HG02938 (cell line): ENCODE measurements at regions not wholly inside any gene's neighbourhood (a gene's known extent, or its start where the extent isn't known, plus 50 kb on each side); places are given as distances from the start of the nearest gene placed in this dataset.
"Not testable (repeated sequence)": the region's sequence is repeated elsewhere in the genome, so short reads cannot be mapped to it uniquely, and the experiment has no call there.

Experiments
- ATAC-seq: cut with Tn5 transposase; IDR thresholded peaks from one replicate; pipeline ENCODE4 v1.9.1; 2021; ENCODE audit warnings: mild to moderate bottlenecking, moderate library complexity; ENCODE audit not compliant: unreplicated experiment

DNA sequence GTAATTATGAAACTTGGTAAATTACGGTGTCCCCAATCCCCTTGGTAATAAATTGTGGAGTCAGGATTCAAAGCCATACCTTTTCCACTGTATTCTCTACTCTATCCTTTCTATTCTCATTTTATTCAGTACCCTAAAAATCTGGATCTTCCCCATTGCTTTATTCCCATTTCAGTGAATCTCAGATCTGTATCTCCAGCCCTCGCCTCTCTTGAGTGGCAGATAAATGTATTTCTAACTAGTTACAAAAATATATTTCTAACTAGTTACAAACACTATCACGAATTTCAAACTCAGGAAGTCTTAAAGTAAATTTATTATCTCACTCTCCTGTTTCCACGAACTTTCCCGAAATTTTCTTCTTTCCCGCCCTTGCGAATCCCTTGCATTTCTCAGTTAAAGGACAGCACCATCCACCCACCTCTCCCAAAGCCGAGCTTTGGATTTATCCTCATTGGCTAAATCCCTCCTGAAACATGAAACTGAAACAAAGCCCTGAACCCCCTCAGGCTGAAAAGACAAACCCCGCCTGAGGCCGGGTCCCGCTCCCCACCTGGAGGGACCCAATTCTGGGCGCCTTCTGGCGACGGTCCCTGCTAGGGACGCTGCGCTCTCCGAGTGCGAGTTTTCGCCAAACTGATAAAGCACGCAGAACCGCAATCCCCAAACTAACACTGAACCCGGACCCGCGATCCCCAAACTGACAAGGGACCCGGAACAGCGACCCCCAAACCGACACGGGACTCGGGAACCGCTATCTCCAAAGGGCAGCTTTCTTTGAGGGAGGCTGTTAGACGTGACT, 164.3 kb upstream of the PABPC3 start:
- no peak for ATAC-seq

GRCh38 chr13:24933106-24934023, 162.6 kb upstream of the PABPC3 start:
- ATAC-seq: not testable (repeated sequence)

DNA sequence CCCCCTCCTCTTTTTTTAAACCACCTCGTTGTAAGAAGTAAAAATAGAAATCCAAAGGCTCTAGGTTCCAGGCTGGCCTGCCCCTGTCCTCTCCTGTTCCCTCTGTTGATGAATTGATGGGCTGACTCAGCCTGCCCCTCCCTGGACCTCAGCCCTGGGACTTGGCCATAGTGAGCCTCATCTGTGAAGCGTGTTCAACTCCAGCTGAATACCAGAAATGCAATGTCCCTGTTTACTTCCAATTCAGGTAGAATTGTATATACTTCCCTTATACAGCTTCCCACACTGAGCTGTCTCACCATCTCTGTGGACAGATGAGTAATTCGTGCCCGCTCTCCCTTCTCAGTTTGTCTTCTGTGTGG, 161.9 kb upstream of the PABPC3 start:
- ATAC-seq: not testable (repeated sequence)

DNA sequence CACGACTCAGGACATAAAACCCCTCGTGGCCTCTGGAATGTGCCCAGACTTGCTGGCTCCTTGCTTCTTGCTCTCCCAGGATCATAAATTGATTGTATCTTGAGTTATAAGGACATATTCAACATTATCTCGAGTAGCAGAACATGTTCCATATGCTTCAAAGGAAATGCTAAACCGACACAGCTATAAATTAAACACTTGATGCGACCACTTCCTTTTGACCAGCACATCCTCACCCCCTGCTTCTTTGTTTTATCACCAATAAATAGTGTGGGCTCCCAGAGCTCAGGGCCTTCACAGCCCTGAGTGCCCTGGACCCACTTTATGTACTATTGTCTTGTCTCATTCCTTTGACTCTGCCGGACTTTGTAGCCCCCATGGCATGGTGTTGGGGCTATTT, 157.0 kb upstream of the PABPC3 start:
- ATAC-seq: no peak

DNA sequence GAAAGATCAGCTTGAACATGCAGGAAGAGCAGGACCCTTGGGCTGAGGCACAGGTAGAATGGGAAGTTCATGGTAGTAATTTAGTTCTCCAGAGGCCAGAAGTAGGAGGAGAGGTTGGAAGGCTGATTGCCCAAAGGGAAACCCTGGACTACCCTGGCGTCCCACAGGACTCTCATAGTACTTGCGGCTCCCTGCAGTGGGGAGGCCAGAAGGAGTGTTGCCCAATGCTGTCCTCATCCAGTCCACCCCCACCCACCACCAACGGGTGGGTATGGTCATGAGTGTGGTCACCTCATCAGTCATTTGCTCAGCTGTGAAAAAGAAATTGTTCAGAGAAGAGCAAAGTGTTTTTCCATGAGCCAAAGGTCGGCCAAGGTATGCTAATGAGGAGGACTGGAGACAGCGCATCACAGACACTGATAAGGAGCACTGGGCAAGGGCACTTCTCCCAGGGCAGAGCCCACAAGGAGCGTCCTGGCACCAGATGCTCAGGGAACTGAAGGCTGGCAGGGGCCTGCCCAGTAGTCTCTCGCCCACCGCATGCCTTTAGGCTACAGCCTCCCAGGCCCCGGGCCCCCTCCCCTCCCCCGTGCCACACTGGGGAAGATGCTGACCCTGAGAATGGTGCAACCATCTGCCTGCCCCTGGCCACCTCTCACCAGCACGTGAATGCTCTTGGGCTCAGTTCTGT, 154.8 kb upstream of the PABPC3 start:
- not testable (repeated sequence) for ATAC-seq

GRCh38 chr13:24943136-24943535, 152.8 kb upstream of the PABPC3 start:
- ATAC-seq: no peak

DNA sequence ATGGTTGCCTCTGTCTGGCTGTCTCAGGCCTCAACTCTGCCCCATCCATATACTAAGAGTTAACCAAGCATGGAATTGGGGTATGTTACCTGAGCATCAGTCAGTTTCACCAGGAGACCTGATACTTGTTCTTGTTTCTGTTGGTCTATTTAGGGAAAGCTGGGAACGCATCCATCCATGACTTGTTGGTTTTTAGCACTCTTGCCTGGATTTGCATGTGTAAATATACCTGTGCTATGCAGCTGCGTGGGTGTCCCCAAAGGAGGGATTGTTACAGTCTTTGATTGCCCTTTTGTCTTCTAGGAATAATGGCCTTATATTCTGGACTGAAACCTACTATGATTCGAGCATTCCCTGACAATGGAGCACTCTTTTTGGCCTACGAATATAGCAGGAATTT, 151.9 kb upstream of the PABPC3 start:
- not testable (repeated sequence) for ATAC-seq

GRCh38 chr13:24948977-24949376, 147.0 kb upstream of the PABPC3 start:
- ATAC-seq: not testable (repeated sequence)

- not testable (repeated sequence) for ATAC-seq
Measured at GRCh38 chr13:24950611-24951010, 145.3 kb upstream of the PABPC3 start.

DNA sequence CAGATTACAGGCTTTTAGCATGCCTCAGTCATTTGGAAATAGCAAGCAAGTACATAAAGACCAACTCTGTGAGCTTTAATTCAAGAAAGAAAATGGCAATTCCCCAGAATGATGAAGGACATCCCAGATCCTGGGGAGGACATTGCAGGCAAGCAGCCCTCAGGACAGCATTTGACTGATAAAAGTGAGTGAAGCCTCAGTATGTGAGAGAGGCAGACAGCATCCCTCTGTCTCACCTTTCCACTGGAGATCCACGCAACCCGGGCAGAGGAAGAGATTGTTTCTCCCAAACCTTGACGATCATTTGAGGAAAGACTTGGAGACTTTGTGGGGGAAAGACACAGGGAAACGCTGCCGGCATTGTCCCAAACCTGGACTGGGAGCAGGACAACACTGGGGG, 128.0 kb upstream of the PABPC3 start:
- not testable (repeated sequence) for ATAC-seq

DNA sequence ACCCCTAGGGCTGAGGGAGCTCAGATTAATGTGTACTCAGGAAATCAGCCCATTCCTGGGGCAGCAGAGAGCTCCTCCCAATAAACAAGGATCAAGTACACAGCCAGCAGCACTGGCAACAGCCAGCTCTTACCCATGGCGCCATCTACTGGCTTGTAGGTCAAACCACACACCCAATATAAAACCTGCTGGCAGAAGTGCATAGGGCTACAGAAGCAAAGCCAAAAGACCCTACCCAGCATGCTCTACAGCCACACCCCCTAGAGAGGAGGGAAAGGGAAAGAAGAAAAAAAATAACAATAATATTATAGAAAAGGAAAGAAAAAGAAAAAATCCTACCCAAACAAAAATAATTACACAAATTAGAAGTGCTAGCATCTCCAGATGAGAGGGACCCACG, 127.5 kb upstream of the PABPC3 start:
- ATAC-seq: not testable (repeated sequence)

DNA sequence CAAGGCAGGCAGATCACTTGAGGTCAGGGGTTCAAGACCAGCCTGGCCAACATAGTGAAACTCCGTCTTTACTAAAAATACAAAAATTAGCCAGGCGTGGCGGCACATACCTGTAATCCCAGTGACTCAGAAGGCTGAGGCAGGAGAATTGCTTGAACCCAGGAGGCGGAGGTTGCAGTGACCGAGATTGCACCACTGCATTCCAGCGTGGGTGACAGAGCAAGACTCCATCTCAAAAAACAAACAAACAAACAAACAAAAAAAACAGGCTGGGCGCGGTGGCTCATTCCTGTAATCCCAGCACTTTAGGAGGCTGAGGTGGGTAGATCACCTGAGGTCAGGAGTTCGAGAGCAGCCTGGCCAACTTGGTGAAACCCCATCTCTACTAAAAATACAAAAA, 122.8 kb upstream of the PABPC3 start:
- ATAC-seq: not testable (repeated sequence)

GRCh38 chr13:24981181-24981803, 114.6 kb upstream of the PABPC3 start:
- not testable (repeated sequence) for ATAC-seq

GRCh38 chr13:24982333-24982999, 113.5 kb upstream of the PABPC3 start:
- ATAC-seq: no peak

DNA sequence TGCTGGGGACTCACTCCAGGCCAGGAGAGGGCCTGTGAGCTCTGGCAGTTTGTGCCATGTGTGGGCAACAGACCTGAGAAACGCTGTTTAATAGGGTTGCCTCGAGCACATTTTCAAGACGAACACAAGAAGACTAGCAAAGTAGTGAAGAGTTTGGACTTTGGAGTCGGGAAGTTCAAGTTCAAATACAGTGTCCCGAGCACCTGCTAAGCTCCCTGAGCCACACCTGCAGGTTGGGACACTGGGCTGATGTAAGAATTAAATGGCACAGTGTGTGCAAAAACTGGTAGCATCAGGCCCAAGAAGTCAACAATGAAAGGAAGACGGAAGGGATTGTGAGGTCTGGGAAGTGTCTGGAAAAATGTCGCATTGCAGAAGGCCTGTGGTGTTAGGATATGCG, 112.8 kb upstream of the PABPC3 start:
- ATAC-seq: no peak

- no peak for ATAC-seq
Measured at GRCh38 chr13:24984134-24984533, 111.8 kb upstream of the PABPC3 start.

- no peak for ATAC-seq
Measured at GRCh38 chr13:24985107-24985506, 110.8 kb upstream of the PABPC3 start.

DNA sequence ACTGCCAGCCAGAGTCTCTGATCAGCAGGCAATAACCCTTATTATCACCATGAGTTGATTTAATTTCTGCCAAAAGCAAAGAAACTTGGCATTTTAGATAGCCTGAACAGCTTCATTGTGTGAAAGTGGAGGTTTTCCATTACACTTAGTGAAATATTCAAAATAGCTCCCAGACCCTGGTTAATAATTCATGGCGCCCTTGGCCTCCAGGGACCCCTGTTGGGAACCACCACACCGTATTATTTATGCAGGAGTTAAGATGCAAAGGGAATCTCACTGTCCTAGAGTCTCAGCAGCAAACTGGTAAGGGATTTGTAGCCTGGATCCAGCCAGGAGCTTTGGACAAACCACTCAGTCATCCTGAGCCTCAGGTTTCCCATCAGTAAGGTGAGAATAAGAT, 110.0 kb upstream of the PABPC3 start:
- ATAC-seq: no peak

DNA sequence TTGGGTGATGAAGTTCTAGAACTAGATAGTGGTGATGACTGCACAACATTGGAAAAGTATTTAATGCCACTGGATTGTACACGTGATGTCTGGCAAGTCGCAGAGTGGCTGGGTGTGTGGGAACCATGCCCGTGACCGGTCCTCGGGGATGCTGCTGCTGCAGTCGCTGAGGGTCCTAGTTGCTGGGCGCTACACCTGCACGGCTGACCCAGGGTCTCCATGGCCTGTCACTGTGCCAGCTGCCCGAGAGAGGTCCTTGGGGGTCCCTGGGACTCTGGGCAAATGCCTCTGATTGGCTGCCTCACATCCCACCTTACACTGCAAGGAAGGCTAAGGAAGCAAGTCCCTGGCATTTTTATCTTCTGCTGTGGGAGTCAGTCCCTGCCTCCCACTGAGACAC, 109.1 kb upstream of the PABPC3 start:
- ATAC-seq: no peak

DNA sequence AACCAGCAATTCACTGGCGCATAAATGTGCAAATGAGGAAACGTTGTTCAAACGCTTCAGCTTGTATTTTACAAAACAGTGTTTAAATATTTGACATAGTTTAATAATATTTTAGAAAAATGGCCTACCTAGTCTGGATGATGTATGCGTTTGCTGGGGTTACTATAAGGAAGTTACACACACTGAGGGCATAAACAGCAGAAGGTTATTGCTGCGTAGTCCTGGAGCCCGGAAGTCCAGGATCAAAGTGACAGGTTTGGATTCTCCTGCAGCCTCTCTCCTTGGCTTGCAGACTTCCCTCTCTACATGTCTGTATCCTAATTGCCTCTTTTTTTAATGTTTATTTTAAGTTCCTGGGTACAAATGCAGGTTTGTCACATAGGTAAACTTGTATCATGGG, 106.0 kb upstream of the PABPC3 start:
- ATAC-seq: not testable (repeated sequence)
